ENCODE measurements at regions not wholly inside any gene's neighbourhood (a gene's known extent, or its start where the extent isn't known, plus 50 kb on each side); places are given as distances from the start of the nearest gene placed in this dataset.

GRCh38 chr6:103507052-103507451, 1352.7 kb downstream of the HACE1 start (continued):
- TF ChIP-seq CBX8 (IDR thresholded peaks at IDR 0.05; ENCODE audit: borderline replicate concordance, low read depth, low read length) (no peak), TBP (IDR thresholded peaks at IDR 0.05; ENCODE audit: low read depth, low read length) (no peak), YY1 (IDR thresholded peaks at IDR 0.05; ENCODE audit: low read depth, low read length) (no peak), NANOG (IDR thresholded peaks at IDR 0.05; ENCODE audit: insufficient read depth, low read depth, low read length, poor library complexity, severe bottlenecking) (no peak)

All from H1 (cell line).